HCT116 (cell line): ENCODE measurements at regions not wholly inside any gene's neighbourhood (a gene's known extent, or its start where the extent isn't known, plus 50 kb on each side); places are given as distances from the start of the nearest gene placed in this dataset.

ENCODE experiments used
- CEBPB ChIP-seq: IDR thresholded peaks from 2 replicates; pipeline ENCODE4 v1.6.1; 2012; ENCODE audit warnings: low read depth
- EZH2phosphoT487 ChIP-seq: fragments of 200-600 bp; IDR thresholded peaks from 2 replicates; pipeline ENCODE4 v1.6.1; 2018; ENCODE audit warnings: antibody characterized with exemption, borderline replicate concordance
- POLR2AphosphoS5 ChIP-seq: IDR thresholded peaks from 2 replicates; pipeline ENCODE4 v1.6.1; 2011; ENCODE audit warnings: mild to moderate bottlenecking, low read depth, low read length, moderate library complexity
- SIN3A ChIP-seq: IDR thresholded peaks from 2 replicates; pipeline ENCODE4 v1.6.1; 2012; ENCODE audit warnings: low read depth
- ZNF274 ChIP-seq: fragments of 200-500 bp; sonication (Bioruptor generic); IDR thresholded peaks from 2 replicates; pipeline ENCODE4 v1.6.1; 2014; ENCODE audit warnings: mild to moderate bottlenecking, low read depth, low read length, inconsistent platforms
- TF ChIP-seq, protein P1 (sequence below), 3 experiments: fragments of 200-600 bp in 1 of 3; sonication (generic) in 1 of 3; IDR thresholded peaks in 2 of 3; conservative IDR thresholded peaks in 1 of 3; 2 replicates each; pipeline ENCODE4 v1.5.1; 2012 to 2017; ENCODE audit warnings: low read depth in 2 of 3, low read length in 2 of 3, antibody characterized with exemption in 1 of 3, borderline replicate concordance in 1 of 3, control low read depth in 1 of 3, mild to moderate bottlenecking in 1 of 3, mixed read lengths in 1 of 3, mixed run types in 1 of 3, moderate library complexity in 1 of 3; ENCODE audit not compliant: insufficient read depth in 1 of 3
- TF ChIP-seq, protein P2 (sequence below): IDR thresholded peaks from 2 replicates; pipeline ENCODE4 v1.6.1; 2012

DNA sequence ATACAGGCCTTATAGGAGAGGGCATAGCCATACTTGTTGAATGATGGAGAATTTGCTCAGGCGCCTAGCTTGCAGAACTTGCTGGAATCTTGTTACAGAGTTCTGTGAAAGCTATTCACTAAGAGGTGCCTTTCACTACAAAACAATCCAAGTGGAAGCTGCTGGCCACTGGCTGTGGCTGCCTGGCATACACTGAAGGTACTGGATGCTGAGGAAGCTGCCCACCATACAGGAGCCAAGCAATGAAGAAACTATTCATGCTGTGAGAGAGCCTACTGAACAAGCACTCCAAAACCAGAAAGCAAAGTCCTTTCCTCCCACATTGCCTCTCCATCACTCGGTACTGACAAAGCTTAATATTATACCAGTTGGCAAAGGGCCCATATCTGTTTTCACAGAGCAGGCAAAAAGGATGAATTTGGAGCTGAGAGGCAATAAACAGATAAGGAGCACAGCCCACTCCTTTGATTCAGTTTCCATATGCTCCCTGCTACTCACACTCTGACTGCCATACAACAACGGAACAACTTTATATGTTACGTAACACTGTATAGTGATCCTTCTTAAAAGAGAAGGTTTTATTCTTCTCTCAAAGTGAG lies 192.6 kb upstream of the ALCAM start:
- TF ChIP-seq POLR2AphosphoS5 (no peak), EZH2phosphoT487 (no peak), ZNF274 (no peak), SIN3A (no peak), CEBPB (no peak)
- TF ChIP-seq, protein P1, sequence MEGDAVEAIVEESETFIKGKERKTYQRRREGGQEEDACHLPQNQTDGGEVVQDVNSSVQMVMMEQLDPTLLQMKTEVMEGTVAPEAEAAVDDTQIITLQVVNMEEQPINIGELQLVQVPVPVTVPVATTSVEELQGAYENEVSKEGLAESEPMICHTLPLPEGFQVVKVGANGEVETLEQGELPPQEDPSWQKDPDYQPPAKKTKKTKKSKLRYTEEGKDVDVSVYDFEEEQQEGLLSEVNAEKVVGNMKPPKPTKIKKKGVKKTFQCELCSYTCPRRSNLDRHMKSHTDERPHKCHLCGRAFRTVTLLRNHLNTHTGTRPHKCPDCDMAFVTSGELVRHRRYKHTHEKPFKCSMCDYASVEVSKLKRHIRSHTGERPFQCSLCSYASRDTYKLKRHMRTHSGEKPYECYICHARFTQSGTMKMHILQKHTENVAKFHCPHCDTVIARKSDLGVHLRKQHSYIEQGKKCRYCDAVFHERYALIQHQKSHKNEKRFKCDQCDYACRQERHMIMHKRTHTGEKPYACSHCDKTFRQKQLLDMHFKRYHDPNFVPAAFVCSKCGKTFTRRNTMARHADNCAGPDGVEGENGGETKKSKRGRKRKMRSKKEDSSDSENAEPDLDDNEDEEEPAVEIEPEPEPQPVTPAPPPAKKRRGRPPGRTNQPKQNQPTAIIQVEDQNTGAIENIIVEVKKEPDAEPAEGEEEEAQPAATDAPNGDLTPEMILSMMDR (IDR thresholded peaks at IDR 0.05 in 2 of 3, conservative IDR thresholded peaks at IDR 0.05 in 1 of 3; ENCODE audit: borderline replicate concordance in 1 of 3, insufficient read depth in 1 of 3, low read depth in 2 of 3, low read length in 2 of 3): no peak
- TF ChIP-seq, protein P2, sequence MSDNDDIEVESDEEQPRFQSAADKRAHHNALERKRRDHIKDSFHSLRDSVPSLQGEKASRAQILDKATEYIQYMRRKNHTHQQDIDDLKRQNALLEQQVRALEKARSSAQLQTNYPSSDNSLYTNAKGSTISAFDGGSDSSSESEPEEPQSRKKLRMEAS: no peak
